ENCODE measurements at regions not wholly inside any gene's neighbourhood (a gene's known extent, or its start where the extent isn't known, plus 50 kb on each side); places are given as distances from the start of the nearest gene placed in this dataset.

DNA sequence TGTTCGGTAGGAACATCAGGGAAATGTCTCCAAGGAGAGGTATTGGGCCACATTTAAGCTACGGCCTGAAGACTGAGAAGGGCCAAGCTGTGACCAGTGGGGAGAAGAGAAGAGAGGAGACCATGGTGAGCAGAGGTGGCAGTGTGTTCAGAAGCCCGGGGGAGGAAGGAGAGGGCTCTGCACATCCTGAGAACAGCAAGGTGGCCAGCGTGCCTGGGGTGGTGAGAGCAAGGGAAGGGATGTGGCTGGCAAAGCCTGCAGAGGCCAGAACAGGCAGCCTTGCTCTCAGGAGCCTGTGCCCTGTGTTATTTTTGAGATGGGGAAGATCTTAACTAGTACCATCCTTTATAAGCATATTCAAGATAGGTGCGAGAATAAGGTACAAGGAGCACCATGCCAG, 933.5 kb upstream of the EEF2KMT start:
- H3K27me3 ChIP-seq, result peaks cover 0 to 8% (median 0%) of the 10 kb centered on the region in 9 donors
- no peaks in the 10 kb centered on the region for H3K36me3 ChIP-seq
- TF ChIP-seq POLR2A (IDR thresholded peaks at IDR 0.05), result no peak
- TF ChIP-seq, protein P1, sequence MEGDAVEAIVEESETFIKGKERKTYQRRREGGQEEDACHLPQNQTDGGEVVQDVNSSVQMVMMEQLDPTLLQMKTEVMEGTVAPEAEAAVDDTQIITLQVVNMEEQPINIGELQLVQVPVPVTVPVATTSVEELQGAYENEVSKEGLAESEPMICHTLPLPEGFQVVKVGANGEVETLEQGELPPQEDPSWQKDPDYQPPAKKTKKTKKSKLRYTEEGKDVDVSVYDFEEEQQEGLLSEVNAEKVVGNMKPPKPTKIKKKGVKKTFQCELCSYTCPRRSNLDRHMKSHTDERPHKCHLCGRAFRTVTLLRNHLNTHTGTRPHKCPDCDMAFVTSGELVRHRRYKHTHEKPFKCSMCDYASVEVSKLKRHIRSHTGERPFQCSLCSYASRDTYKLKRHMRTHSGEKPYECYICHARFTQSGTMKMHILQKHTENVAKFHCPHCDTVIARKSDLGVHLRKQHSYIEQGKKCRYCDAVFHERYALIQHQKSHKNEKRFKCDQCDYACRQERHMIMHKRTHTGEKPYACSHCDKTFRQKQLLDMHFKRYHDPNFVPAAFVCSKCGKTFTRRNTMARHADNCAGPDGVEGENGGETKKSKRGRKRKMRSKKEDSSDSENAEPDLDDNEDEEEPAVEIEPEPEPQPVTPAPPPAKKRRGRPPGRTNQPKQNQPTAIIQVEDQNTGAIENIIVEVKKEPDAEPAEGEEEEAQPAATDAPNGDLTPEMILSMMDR (IDR thresholded peaks at IDR 0.05), result no peak
- no peaks in the 10 kb centered on the region for H3K4me1 ChIP-seq
- no peak overlapping the region for H3K27ac ChIP-seq
- ATAC-seq (no peak), DNase-seq (no peak)
- intact Hi-C loops (cut with DNase I), result loop anchor here in 1 of 10 donors (10.0 kb wide), 1 partner anchor 64 kb away; no protein-coding TSS in a partner anchor
- 68 to 76% (median 70%) methylated on average over 5 of the region's 5 CpGs for WGBS, 4 donors
- H3K4me3 ChIP-seq, result no peak overlapping the region
- peaks cover 0 to 3% (median 0%) of the 10 kb centered on the region in 12 donors for H3K9me3 ChIP-seq

- ATAC-seq, result no peak
- intact Hi-C loops (cut with DNase I), result no loop called here
- 66 to 79% (median 70%) methylated on average over 7 of the region's 7 CpGs for WGBS, 4 donors
- H3K36me3 ChIP-seq, result no peaks in the 10 kb centered on the region
- peaks cover 0 to 8% (median 0%) of the 10 kb centered on the region in 9 donors for H3K27me3 ChIP-seq
- H3K4me3 ChIP-seq, result no peak overlapping the region
- H3K9me3 ChIP-seq, result no peaks in the 10 kb centered on the region
- TF ChIP-seq, protein P1 (IDR thresholded peaks at IDR 0.05), result no peak
- no peak overlapping the region for H3K27ac ChIP-seq
- DNase-seq, result no peak
- H3K4me1 ChIP-seq, result no peaks in the 10 kb centered on the region
Observed at GRCh38 chr16:6027733-6028132, 930.1 kb upstream of the EEF2KMT start.

DNA sequence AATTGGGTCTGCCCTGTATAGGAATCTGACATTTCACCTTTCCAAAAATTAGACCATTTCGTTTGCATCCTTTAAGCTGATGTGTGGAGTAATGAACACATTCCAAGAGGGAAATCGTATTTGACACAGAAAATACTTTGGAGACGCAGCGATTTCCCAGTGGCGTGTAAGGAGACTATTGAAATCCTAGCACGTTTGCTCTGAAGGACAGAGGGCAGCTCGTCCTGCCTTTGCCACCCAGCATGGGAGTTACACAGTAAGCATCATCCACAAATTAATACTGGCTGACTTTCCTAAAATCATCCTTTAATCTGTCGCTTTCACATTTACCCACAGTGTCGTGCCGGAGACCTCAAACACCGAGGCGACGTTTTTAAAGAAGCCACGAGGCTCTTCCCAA, 925.9 kb upstream of the EEF2KMT start:
- Histone ChIP-seq H3K27me3 (peaks cover 18 to 40% (median 24%) of the 10 kb centered on the region in 9 donors), H3K36me3 (no peaks in the 10 kb centered on the region), H3K4me1 (peaks cover 0 to 14% (median 0%) of the 10 kb centered on the region in 12 donors), H3K4me3 (no peak overlapping the region), H3K9me3 (no peaks in the 10 kb centered on the region), H3K27ac (no peak overlapping the region)
- 74 to 80% (median 78%) methylated on average over 14 of the region's 14 CpGs for WGBS, 4 donors
- TF ChIP-seq, protein P1 (IDR thresholded peaks at IDR 0.05), result no peak
- TF ChIP-seq POLR2A (IDR thresholded peaks at IDR 0.05), result no peak
- no peak for ATAC-seq
- intact Hi-C loops (cut with DNase I), result no loop called here
- DNase-seq, result no peak

GRCh38 chr16:6021276-6021943, 923.8 kb upstream of the EEF2KMT start:
- H3K4me1 ChIP-seq, result peaks cover 0 to 14% (median 0%) of the 10 kb centered on the region in 12 donors
- H3K27me3 ChIP-seq, result peaks cover 18 to 48% (median 30%) of the 10 kb centered on the region in 9 donors
- WGBS, 4 donors, result 50 to 60% (median 52%) methylated on average over 9 of the region's 9 CpGs
- no peak for ATAC-seq
- H3K36me3 ChIP-seq, result no peaks in the 10 kb centered on the region
- no peak for DNase-seq
- H3K9me3 ChIP-seq, result no peaks in the 10 kb centered on the region
- no peak for TF ChIP-seq POLR2A (IDR thresholded peaks at IDR 0.05)
- TF ChIP-seq, protein P1 (IDR thresholded peaks at IDR 0.05), result no peak
- no peak overlapping the region for H3K4me3 ChIP-seq
- no peak overlapping the region for H3K27ac ChIP-seq
- intact Hi-C loops (cut with DNase I), result no loop called here

Data from heart left ventricle (tissue), 16 donors.